OCI-LY7 (cell line): ENCODE measurements at regions not wholly inside any gene's neighbourhood (a gene's known extent, or its start where the extent isn't known, plus 50 kb on each side); places are given as distances from the start of the nearest gene placed in this dataset.

Experiments
- BruUV-seq: library from RNA; stranded (reverse); fragments of 400-500 nt; replicated peaks from 2 replicates; lab custom pipeline; 2021; lab: Mats Ljungman, UMichigan
- CTCF ChIA-PET: fragments of 300-600 bp; sonication (Branson Sonifier 250); formaldehyde crosslinking; loops from one replicate; lab custom pipeline; 2022; ENCODE audit warnings: antibody characterized with exemption; ENCODE audit not compliant: unreplicated experiment; lab: Charles Lee
- POLR2A ChIA-PET: fragments of 300-600 bp; sonication (Branson Sonifier 250); formaldehyde crosslinking; loops from one replicate; lab custom pipeline; 2022; ENCODE audit warnings: antibody characterized with exemption; lab: Charles Lee
- DNase-seq: peaks from one replicate; pipeline ENCODE4 v3.0.0-alpha.2; 2015; ENCODE audit warnings: low spot score
- H2AFZ ChIP-seq: fragments of 200-600 bp; sonication (generic), shearing (Covaris generic); 2 replicates; pipeline ENCODE4 v1.6.1; 2014; ENCODE audit warnings: mild to moderate bottlenecking, antibody characterized with exemption, low read length, moderate library complexity
- H3K27ac ChIP-seq: fragments of 200-600 bp; sonication (generic); 2 replicates; pipeline ENCODE4 v1.5.1; 2014; ENCODE audit warnings: mixed run types, low read depth, mild to moderate bottlenecking, moderate library complexity, low read length, inconsistent platforms; ENCODE audit not compliant: poor library complexity, severe bottlenecking
- H3K36me3 ChIP-seq: fragments of 200-600 bp; sonication (generic); 2 replicates; pipeline ENCODE4 v1.6.1; 2014; ENCODE audit warnings: mild to moderate bottlenecking, antibody characterized with exemption, low read length, moderate library complexity, mixed read lengths; ENCODE audit not compliant: insufficient read depth
- H3K4me1 ChIP-seq: fragments of 200-600 bp; sonication (generic); 2 replicates; pipeline ENCODE4 v1.5.1; 2014; ENCODE audit warnings: mild to moderate bottlenecking, low read length; ENCODE audit not compliant: insufficient read depth, poor library complexity, severe bottlenecking
- H3K4me2 ChIP-seq: fragments of 200-600 bp; sonication (generic); 2 replicates; pipeline ENCODE4 v1.6.1; 2014; ENCODE audit warnings: mild to moderate bottlenecking, low read length
- H3K4me3 ChIP-seq: fragments of 200-600 bp; sonication (generic); 2 replicates; pipeline ENCODE4 v1.5.1; 2014; ENCODE audit warnings: mild to moderate bottlenecking, low read depth, low read length; ENCODE audit not compliant: poor library complexity, severe bottlenecking
- H3K79me2 ChIP-seq: fragments of 200-600 bp; sonication (generic); 2 replicates; pipeline ENCODE4 v1.6.1; 2016; ENCODE audit warnings: low read depth, mild to moderate bottlenecking, low read length, moderate library complexity, mixed read lengths; ENCODE audit not compliant: insufficient read depth
- H3K9me2 ChIP-seq: fragments of 200-600 bp; sonication (generic); 2 replicates; pipeline ENCODE4 v1.6.1; 2016; ENCODE audit warnings: mild to moderate bottlenecking, low read length, mixed read lengths; ENCODE audit not compliant: insufficient read depth
- H3K9me3 ChIP-seq: fragments of 200-600 bp; sonication (generic); 2 replicates; pipeline ENCODE4 v1.6.1; 2014; ENCODE audit warnings: mild to moderate bottlenecking, mixed run types, low read length, mixed read lengths
- H4K20me1 ChIP-seq: fragments of 200-600 bp; sonication (generic); 2 replicates; pipeline ENCODE4 v1.6.1; 2014; ENCODE audit warnings: mild to moderate bottlenecking, antibody characterized with exemption, low read length, moderate library complexity, mixed read lengths; ENCODE audit not compliant: insufficient read depth
- EZH2phosphoT487 ChIP-seq: fragments of 200-600 bp; sonication (generic); IDR thresholded peaks from 2 replicates; pipeline ENCODE4 v1.6.1; 2018; ENCODE audit warnings: low read depth, borderline replicate concordance, mild to moderate bottlenecking, mixed run types, antibody characterized with exemption, low read length, moderate library complexity, mixed read lengths
- intact Hi-C: fragments of 100-400 bp; cut with micrococcal nuclease; formaldehyde crosslinking; loops from one replicate; pipeline ENCODE4 v1.10.0; 2022; ENCODE audit not compliant: unreplicated experiment
- TF ChIP-seq, protein P1 (sequence below): fragments of 200-600 bp; sonication (generic); conservative IDR thresholded peaks from 2 replicates; pipeline ENCODE4 v1.5.1; 2014; ENCODE audit warnings: mild to moderate bottlenecking, antibody characterized with exemption, low read length, moderate library complexity, mixed read lengths

DNA sequence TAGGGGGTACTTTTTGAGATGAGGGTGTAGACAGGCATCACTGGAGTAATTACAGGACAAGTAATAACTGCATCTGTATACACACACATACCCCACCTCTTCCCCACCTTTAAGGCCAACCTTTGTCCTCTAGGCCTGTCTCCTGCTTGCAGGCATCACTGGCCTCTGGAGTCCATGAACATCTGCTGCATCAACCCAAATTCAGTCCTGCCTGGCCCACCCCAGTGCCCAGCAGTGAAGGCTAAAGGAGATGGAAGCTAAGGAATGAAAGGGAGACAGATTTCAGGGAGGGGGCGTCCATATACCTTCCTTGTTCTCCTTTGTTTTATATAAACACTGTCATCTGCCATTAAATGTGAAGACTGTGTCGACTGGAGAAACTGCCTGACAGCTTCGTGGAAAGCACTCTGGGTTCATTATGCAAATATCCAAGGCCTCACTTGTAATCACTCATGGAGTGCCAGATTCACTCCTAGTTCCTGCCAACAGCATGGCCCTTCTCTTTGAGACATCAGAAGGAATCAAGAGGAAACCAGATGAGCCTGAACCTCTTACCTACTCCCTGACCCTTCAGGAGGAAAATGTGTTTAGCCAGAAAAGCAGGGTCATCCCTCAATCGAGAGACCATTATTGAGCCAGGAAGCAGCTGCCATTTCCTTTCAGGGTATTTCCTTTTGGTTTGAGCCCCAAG lies 64.4 kb downstream of the SERPINA3 start:
- no peak overlapping the region for H3K27ac ChIP-seq
- POLR2A ChIA-PET = no interaction called here
- no peaks in the 10 kb centered on the region for H3K4me1 ChIP-seq
- H3K4me2 ChIP-seq = no peak overlapping the region
- CTCF ChIA-PET = interaction anchor here (0.6 kb wide), 1 partner anchor 91 kb away, joined by 3 read pairs; no protein-coding TSS in a partner anchor
- no peaks in the 10 kb centered on the region for H3K9me3 ChIP-seq
- intact Hi-C loops = no loop called here
- no peak for TF ChIP-seq EZH2phosphoT487
- TF ChIP-seq, protein P1, sequence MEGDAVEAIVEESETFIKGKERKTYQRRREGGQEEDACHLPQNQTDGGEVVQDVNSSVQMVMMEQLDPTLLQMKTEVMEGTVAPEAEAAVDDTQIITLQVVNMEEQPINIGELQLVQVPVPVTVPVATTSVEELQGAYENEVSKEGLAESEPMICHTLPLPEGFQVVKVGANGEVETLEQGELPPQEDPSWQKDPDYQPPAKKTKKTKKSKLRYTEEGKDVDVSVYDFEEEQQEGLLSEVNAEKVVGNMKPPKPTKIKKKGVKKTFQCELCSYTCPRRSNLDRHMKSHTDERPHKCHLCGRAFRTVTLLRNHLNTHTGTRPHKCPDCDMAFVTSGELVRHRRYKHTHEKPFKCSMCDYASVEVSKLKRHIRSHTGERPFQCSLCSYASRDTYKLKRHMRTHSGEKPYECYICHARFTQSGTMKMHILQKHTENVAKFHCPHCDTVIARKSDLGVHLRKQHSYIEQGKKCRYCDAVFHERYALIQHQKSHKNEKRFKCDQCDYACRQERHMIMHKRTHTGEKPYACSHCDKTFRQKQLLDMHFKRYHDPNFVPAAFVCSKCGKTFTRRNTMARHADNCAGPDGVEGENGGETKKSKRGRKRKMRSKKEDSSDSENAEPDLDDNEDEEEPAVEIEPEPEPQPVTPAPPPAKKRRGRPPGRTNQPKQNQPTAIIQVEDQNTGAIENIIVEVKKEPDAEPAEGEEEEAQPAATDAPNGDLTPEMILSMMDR = no peak
- no peak overlapping the region for H3K4me3 ChIP-seq
- no peaks in the 10 kb centered on the region for H4K20me1 ChIP-seq
- no peak for DNase-seq
- no peaks in the 10 kb centered on the region for H3K79me2 ChIP-seq
- no peaks in the 10 kb centered on the region for H3K36me3 ChIP-seq
- H2AFZ ChIP-seq = no peak overlapping the region
- no TSS peak for BruUV-seq
- H3K9me2 ChIP-seq = no peaks in the 10 kb centered on the region

DNA sequence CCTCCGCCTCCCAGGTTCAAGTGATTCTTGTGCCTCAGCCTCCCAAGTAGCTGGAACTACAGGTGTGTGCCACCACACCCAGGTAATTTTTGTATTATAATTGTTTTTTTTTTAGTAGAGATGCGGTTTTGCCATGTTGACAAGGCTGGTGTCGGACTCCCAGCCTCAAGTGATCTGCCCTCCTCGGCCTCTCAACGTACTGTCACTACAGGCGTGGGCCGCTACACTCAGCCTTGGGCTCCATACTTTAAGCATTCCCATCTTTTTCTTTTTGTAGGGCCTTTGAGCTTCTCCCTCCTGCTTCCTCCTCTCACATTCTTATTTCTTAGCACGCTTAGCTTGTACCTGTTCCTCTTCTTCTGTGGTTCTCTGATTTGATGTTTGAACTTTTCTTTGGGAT lies 62.8 kb downstream of the SERPINA3 start:
- no TSS peak for BruUV-seq
- ChIA-PET CTCF (no interaction called here), POLR2A (interaction anchor here (0.6 kb wide), 1 partner anchor 644 kb away, joined by 3 read pairs; no protein-coding TSS in a partner anchor)
- Histone ChIP-seq H3K9me2 (no peaks in the 10 kb centered on the region), H2AFZ (no peak overlapping the region), H3K36me3 (no peaks in the 10 kb centered on the region), H3K27ac (no peak overlapping the region), H3K4me1 (no peaks in the 10 kb centered on the region), H3K4me3 (no peak overlapping the region), H4K20me1 (no peaks in the 10 kb centered on the region), H3K4me2 (no peak overlapping the region), H3K9me3 (no peaks in the 10 kb centered on the region), H3K79me2 (no peaks in the 10 kb centered on the region)
- intact Hi-C loops = no loop called here
- DNase-seq = no peak
- no peak for TF ChIP-seq EZH2phosphoT487
- TF ChIP-seq, protein P1 = no peak

DNA sequence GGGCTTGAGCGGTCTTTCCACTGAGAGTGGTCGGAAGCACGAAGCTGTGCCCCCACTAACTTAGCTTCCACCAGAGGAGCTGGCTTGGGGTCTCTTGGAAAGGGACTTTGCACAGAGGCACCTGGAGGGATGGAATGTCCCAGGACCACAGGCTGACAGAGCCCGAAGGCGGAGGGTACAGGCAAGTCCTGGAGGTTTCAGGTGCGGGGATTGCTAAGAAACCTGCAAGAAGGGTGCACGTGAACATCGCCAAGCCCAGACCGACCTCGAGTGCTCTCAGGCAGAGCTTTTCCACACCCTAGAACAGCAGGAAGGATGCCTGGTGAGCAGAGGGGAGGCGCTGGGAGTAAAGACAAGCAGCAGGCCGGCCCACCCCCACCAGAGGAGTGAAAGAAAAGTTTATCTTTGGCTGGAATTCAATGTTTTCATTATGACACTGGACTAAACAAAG lies 61.6 kb downstream of the SERPINA3 start:
- no peaks in the 10 kb centered on the region for H3K9me3 ChIP-seq
- TF ChIP-seq, protein P1 = no peak
- no peak for TF ChIP-seq EZH2phosphoT487
- ChIA-PET POLR2A (interaction anchor here (0.6 kb wide), 1 partner anchor 17 kb away, joined by 3 read pairs; no protein-coding TSS in a partner anchor), CTCF (no interaction called here)
- no peak overlapping the region for H3K4me3 ChIP-seq
- no peak for DNase-seq
- H3K36me3 ChIP-seq = no peaks in the 10 kb centered on the region
- BruUV-seq = no TSS peak
- H3K4me2 ChIP-seq = no peak overlapping the region
- intact Hi-C loops = no loop called here
- H3K79me2 ChIP-seq = no peaks in the 10 kb centered on the region
- H2AFZ ChIP-seq = no peak overlapping the region
- no peaks in the 10 kb centered on the region for H3K9me2 ChIP-seq
- no peak overlapping the region for H3K27ac ChIP-seq
- no peaks in the 10 kb centered on the region for H3K4me1 ChIP-seq
- no peaks in the 10 kb centered on the region for H4K20me1 ChIP-seq
